NCI-H1092 (cell line): ENCODE measurements at regions not wholly inside any gene's neighbourhood (a gene's known extent, or its start where the extent isn't known, plus 50 kb on each side); places are given as distances from the start of the nearest gene placed in this dataset.
"Not testable (repeated sequence)": the region's sequence is repeated elsewhere in the genome, so short reads cannot be mapped to it uniquely, and the experiment has no call there.

ENCODE experiments used
- DNase-seq: peaks from one replicate; lab custom pipeline; 2025; lab: John Stamatoyannopoulos, UW

GRCh38 chr6:154637392-154637791 is 95.8 kb upstream of the SCAF8 start:
- no peak for DNase-seq

DNA sequence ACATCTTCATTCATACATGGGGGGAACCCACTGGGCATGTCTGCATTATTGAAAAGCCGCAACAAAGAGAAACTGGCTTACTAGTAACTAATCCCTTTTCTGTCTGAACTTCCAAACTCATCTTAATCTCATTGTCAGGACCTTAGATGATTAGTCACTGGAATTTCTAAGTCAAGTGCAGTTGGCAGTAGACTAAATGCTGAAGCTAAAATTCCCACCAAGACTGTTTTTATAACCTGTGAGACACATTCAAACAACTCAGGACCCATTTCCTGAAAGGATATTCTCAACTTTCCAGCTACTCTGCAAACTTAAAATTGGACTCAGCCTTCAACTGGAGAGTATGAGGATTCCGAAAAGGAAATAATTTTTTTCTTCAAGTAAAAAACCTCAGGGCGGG is 94.8 kb upstream of the SCAF8 start:
- no peak for DNase-seq

GRCh38 chr6:154639196-154639595 is 94.0 kb upstream of the SCAF8 start:
- DNase-seq, result not testable (repeated sequence)

GRCh38 chr6:154648188-154648887 is 84.9 kb upstream of the SCAF8 start:
- DNase-seq, result no peak

DNA sequence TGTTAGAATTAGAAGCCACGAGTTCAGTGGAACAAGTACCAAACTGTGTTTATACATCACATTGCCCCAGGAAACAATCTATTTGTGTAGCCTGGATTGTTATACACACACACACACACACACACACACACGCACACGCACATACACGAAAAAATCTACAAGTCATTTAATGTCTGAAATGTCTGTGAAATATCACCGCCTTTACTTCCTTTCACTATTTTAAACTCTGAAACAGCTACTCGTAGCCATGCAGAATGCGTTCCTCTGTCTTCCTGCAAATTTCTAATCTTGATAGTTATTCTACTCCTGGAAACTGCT is 84.4 kb upstream of the SCAF8 start:
- DNase-seq, result no peak

GRCh38 chr6:154649721-154650120 is 83.5 kb upstream of the SCAF8 start:
- no peak for DNase-seq

DNA sequence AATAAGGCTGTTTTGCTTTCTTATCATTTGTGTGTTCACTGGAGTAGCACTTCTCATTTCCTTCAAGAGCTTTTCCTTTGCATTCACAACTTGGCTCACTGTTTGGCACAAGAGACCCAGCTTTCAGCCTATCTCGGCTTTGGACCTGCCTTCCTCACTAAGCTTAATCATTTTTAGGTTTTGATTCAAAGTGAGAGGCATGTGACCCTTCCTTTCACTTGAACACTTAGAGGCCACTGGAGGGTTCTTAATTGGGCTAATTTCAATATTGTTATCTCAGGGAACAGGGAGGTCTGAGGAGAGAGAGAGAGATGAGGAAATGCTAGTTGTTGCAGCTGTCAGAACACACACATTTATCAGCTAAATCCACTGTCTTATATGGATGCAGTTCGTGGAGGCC is 82.9 kb upstream of the SCAF8 start:
- DNase-seq, result no peak

DNA sequence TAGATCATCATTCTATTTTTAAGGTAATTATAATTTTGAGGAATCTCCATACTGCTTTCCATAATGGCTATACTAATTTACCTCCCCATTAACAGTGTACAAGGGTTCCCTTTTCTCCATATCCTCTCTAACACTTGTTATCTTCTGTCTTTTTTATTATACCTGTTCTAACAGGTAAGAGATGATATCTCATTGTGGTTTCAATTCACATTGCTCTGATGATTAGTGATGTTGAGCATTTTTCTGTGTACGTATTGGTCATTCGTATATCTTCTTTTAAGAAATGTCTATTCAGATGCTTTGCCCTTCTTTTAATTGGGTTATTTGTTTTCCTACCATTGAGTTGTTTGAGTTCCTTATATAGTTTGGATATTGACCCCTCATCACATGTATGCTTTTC is 81.6 kb upstream of the SCAF8 start:
- no peak for DNase-seq

DNA sequence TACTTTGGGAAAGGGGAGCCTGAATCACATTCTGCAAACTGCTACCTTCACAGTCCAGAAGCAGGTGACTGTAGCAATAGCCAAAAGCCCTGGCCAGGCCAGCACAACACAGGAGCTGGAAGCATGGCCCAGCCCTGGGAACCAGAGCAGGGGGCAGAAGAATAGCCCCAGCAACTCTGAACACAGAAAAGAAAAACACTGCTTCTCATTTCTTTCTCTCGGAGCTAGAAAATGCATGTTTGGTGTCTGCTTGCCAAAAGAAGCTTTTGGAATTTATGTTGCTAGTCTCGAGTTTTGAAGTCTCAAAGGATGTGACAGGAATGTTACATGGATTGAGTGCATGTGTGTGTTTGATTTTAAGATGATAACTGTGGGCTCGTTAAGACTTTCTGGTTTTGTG is 79.8 kb upstream of the SCAF8 start:
- DNase-seq, result no peak

- no peak for DNase-seq
Observed at GRCh38 chr6:154653853-154654252, 79.4 kb upstream of the SCAF8 start.

GRCh38 chr6:154656660-154657059 is 76.6 kb upstream of the SCAF8 start:
- DNase-seq, result no peak

GRCh38 chr6:154661768-154662167 is 71.4 kb upstream of the SCAF8 start:
- DNase-seq, result no peak

- DNase-seq, result no peak
Observed at GRCh38 chr6:154664287-154664686, 68.9 kb upstream of the SCAF8 start.

DNA sequence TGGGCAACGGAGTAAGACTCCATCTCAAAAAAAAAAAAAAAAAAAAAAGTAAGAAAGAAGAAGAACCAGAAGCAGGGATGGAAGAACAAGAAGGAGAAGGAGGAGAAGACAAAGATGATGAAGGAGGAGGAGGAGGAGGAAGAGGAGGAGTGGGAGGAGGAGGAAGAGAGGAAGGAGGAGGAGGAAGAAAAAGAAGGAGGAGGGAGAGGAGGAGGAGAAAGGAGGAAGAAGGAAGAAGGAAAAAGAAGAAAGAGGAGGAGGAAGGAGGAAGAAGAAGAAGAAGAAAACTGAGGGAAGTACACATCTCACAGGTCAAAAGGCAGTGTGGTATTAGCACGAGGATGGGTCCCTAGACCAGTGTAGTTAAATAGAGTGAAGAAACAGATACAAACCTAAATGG is 65.1 kb upstream of the SCAF8 start:
- DNase-seq, result no peak

GRCh38 chr6:154672086-154672485 is 61.1 kb upstream of the SCAF8 start:
- DNase-seq, result no peak

DNA sequence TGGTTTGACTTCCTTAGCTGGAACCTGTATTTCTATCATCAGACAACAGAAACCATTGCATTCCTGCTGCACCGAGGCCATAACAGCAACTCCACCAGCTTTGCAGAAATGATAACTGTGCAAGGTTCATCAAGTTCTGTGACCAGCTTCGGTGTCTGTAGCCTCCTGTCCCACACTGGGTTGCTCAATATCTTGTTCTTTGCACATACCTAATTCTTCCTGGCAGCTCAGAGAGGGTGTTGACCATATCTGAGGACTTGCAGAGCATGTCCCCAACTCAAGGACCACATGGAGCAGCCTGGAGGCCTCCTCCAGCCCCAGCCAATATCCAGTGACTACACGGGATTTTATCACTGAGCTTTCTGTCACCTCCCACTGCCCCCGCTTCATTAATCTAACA is 59.3 kb upstream of the SCAF8 start:
- no peak for DNase-seq

GRCh38 chr6:154675602-154676088 is 57.6 kb upstream of the SCAF8 start:
- peak; percentile 94 for DNase-seq

- no peak for DNase-seq
Observed at GRCh38 chr6:154682633-154683125, 50.5 kb upstream of the SCAF8 start.
